GM21737 (cell line): ENCODE measurements at regions not wholly inside any gene's neighbourhood (a gene's known extent, or its start where the extent isn't known, plus 50 kb on each side); places are given as distances from the start of the nearest gene placed in this dataset.
"Not testable (repeated sequence)": the region's sequence is repeated elsewhere in the genome, so short reads cannot be mapped to it uniquely, and the experiment has no call there.

ENCODE experiments used
- ATAC-seq: cut with Tn5 transposase; IDR thresholded peaks from one replicate; pipeline ENCODE4 v1.9.1; 2021; ENCODE audit warnings: mild to moderate bottlenecking, moderate library complexity; ENCODE audit not compliant: unreplicated experiment

DNA sequence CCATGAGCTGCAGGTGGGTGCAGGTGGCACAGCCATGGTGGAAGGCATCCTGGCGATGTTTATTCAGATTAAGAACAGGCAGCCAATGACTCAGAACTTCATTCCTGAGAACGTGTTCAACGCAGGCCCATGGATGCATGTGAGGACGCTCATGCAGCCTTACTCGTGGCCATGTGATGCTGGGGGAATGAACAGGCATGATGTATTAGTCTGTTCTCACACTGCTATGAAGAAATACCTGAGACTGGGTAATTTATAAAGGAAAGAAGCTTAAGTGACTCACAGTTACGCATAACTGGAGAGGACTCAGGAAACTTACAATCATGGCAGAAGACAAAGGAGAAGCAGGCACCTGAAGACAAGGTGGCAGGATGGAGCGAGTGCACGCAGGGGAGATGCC lies 146.6 kb downstream of the RNASET2 start:
- no peak for ATAC-seq

DNA sequence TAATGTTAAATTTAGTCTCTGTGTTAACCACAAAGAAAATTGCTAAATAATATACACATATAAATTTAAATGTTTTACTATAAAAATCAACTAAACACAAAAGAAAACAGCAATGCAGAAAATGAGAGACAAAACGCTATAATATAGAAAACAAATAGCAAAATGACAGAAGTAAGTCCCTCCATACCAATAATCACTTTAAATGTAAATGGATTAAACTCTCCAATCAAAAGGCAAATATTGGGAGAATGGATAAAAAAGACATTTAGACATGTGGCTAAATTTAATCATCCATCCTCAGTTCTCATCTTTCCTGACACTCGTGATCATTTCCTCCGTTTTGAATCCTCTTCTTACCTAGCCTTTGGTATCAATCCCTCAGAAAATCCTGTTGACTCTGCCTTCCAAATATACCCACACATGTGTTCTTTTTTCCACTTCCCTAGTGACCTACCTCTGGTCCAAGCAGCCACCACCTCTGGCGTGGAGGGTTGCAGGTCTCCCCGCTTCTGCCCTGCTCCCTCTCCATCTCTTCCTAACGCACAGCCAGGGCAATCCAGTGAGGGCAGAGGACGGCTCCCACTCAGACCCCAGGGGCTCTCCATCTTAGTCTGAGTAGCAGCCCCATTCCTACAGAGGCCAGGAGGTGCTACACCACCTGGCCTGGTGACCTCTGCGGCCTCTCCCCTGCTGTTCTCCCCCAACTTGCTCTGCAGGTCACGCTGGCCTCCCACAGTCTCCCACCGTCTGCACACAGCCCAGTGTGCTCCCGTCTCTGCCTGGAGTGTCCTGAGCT lies 149.2 kb downstream of the RNASET2 start:
- no peak for ATAC-seq

DNA sequence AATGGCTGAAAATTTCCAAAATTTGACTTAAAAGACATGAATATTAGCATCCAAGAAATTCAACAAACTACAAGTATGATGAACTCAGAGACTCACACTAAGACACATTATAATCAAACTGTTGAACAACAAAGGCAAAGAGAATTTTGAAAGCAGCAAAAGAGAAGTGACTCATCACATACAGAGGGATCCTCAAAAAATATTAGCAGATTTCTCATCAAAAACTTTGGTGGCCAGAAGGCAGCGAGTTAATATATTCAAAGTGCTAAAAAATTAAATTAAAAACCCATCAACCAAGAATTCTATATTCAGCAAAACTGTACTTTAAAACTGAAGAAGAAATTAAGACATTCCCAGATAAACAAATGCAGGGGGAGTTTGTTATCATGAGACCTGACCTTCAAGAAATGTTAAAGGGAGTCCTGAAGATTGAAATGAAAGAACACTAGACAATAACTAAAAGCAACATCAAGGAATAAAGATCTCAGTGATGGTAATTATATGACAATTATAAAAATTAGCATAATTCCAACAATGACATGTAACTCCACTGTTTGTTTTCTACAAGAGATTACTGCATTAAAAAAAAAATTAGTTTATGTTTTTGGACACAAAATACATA lies 150.0 kb downstream of the RNASET2 start:
- ATAC-seq, result no peak

DNA sequence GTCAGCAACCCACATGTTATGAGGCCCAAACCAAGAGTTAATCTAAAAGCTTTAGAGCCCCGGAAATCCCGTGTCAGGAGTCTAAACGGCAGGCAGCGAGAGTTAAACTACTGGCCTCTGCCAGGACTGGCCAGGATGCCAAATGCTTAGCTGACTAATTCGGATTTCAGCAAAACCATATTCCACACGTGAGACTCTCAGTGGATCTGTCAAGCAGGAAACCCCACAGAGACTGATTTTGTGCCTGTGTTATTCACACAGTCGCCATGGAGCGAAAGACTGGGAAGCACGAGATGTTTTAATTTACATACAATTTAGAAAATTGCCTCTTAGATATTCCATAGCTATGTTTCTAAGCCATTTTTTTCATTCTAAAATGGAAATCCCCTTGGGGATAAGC lies 152.9 kb downstream of the RNASET2 start:
- ATAC-seq, result no peak

DNA sequence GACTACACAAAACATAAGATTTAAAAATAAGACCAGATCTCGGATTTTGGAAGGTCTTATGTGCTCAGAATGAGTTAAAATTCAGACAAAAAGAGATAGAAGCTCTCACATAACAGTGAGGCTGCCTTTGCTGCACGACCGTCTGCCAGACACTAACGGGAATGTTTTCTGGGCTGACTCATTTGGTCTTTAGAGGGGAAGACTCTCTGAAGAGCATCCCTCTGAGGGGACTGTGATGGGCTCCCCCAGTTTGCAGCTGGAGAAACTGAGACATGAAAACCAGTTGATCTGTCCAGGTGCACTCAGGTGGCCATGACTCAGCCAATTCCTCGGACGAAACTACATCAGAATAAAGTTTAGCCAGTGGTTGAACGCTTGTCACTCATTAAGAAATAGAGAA lies 153.9 kb downstream of the RNASET2 start:
- ATAC-seq, result no peak

DNA sequence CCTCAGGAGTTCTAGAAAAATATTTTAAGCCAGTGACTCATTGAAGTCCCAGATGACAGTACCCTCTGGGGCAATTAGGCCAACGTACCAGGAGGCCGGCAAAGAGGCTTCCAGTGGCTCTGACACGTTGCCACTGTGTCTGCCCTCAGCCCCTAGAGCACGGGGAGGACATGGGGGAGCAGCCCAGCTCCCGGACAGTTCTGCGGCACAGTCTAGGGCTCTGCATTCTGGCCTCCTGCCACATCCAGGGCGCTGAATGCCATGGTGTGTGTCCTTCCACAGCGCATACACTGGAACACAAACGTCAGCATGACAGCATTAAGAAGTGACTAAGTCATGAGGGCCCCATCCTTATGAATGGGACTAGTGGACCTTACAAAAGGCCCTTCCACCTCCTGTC lies 156.2 kb downstream of the RNASET2 start:
- no peak for ATAC-seq

DNA sequence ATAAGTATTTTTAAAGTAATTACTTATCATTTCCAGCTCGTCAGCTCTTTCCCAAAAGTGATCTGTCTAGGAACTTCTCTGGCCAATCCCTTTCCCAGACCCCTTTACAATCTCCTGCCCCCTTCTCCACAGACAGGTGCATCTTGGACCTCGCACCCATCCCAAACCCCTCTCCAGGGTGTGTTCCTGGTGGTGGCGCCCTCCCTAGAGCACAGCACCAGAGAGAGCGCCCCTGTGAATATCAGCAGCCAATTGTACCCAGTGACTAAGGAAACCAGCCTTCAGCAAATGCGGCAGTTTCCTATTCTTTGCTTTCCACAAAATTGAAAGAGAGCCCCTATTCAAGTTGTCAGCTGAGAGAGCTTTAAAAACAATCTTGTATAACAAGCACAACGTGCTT lies 157.7 kb downstream of the RNASET2 start:
- ATAC-seq, result no peak

DNA sequence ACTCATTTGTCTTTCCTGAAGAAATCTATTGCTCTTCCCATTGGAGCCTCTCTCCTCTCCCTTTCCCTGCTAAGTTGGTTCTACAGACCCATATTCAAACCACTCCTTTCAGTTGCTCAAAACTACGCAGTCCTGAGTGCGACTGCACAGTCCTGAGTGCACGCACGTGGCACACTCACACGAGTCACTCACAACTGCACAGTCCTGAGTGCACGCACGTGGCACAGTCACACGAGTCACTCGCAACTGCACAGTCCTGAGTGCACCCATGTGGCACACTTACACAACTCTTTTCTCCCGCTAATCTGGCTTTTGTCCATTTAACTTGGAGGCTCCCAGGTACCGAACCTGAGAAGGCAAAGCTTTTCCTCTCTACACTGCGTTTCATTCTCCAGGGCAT lies 159.7 kb downstream of the RNASET2 start:
- ATAC-seq, result no peak

DNA sequence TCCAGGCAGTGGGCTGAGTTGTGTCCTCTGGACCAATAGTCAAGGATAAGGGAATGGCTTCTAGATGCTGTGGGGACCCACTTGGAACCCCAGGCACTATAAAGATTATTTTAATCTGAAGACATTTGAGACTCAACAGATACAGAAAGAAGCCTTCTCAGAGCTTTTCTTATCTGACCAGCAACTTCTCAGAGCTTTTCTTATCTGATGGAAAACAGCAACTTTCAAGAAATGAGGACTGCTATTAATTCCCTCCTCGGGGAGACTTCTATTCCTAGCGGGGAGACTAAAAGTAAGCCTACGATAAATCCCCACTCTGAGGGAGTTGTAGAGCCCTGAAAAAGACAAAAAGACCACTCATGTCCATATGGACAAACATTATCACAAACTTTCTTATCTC lies 160.5 kb downstream of the RNASET2 start:
- no peak for ATAC-seq

DNA sequence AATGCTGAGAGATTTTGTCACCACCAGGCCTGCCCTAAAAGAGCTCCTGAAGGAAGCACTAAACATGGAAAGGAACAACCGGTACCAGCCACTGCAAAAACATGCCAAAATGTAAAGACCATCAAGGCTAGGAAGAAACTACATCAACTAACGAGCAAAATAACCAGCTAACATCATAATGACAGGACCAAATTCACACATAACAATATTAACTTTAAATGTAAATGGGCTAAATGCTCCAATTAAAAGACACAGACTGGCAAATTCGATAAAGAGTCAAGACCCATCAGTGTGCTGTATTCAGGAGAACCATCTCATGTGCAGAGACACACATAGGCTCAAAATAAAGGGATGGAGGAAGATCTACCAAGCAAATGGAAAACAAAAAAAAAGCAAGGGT lies 163.8 kb upstream of the RPS6KA2 start:
- not testable (repeated sequence) for ATAC-seq

DNA sequence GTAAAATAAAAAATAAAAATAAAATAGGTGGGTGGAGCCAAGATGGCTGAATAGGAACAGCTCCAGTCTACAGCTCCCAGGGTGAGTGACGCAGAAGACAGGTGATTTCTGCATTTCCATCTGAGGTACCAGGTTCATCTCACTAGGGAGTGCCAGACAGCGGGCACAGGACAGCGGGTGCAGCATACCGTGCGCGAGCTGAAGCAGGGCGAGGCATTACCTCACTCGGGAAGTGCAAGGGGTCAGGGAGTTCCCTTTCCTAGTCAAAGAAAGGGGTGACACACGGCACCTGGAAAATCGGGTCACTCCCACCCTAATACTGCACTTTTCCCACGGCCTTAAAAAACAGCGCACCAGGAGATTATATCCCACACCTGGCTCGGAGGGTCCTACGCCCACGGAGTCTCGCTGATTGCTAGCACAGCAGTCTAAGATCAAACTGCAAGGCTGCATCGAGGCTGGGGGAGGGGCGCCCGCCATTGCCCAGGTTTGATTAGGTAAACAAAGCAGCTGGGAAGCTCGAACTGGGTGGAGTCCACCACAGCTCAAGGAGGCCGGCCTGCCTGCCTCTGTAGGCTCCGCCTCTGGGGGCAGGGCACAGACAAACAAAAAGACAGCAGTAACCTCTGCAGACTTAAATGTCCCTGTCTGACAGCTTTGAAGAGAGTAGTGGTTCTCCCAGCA lies 161.9 kb upstream of the RPS6KA2 start:
- not testable (repeated sequence) for ATAC-seq

DNA sequence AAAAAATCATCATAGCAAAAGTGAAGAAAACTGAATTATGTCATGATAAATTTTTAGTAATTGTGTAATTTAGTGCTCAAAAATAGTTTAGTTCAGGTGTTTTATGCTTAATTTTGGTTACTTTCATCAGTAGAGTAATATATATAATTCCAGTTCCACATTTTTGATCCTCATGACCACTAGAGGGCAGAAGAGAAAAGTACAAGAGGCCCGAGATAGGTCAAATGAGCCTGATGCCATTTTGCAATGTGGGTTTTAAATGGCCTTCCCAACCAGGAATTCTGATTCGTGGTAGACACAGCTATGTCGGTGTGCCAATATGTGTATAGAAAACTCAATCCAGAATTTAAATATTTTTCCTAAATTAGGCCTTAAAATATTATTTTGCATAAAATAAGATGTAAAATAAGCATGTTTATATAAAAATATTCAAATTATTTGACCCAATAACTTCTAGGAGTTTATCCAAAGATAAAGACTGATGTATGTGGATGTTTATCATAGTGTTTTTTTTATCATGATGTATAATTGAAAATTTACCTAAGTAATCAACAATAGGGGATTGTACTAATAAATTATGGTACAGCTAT lies 159.7 kb upstream of the RPS6KA2 start:
- ATAC-seq, result no peak

DNA sequence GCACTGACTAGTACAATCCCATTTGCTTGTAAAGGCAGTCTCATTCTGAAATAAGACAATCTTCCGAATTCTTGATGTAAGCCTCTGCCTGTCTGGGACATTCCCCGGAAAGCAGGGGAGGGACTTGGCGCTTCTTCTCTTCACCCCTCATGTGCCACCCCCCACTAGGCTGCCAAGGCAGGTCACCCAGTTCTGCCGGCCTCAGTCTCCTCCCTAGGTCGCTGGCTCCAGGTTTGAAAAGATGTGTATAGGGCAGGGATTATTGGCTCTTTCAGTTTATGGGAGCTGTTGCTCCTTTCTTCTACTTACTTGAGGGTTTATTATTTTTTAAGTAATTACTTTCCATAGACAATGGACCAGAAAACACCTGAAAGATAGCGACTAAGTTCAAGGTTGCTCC lies 158.1 kb upstream of the RPS6KA2 start:
- no peak for ATAC-seq

DNA sequence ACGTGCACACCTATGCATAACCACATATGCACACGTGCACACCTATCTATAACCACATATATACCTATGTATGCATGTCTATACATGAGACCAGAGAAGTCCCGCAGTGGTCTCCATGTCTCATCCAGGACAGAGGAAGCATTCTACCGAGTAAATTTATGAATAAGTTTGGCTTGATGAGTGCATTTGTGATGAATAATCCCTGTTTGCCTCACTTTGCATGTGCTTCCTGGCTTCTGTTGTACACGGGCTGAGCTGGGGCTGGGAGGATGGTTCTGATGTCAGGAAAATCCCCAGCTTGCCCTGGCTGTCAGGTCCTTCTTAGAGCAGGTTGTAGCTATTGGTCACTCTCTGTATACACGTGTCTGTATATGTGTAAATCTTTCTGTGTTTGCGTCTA lies 157.6 kb upstream of the RPS6KA2 start:
- ATAC-seq, result no peak

DNA sequence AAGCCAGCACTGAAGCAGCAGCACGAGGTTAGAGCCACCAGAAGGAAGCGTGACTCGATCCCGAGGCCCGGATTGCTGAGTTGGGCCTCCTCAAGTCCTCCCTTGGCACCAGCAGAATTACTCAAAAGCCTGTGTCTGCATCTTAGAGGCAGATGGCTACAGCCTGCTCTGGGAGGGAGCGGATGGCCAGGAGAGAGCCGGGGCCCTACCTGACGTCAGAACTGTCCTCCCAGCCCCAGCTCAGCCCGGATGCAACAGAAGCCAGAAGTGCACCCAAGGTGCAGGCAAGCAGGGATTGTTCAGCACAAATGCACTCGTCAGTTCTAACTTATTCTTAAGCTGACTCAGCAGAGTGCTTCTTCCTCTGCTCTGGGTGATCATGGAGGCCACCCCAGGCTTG lies 155.5 kb upstream of the RPS6KA2 start:
- ATAC-seq, result no peak

DNA sequence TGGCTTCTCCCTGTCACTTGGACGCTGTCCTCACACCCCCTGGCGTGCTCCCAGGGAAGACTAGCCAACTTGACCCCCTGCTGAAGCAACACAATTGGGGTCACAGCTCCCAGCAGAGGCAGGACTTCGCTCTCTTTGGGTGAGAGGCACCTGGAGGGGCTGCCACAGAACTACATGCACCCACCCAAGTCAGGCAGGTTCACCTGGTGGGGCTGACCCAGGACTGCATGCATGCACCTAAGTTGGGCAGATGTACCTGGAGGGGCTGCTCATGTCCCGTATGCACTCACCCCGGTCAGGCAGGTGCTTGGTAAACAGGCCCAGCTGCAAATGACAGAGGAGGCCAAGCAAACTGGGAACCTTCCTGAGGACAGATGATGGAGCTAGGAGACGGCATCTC lies 154.3 kb upstream of the RPS6KA2 start:
- no peak for ATAC-seq

DNA sequence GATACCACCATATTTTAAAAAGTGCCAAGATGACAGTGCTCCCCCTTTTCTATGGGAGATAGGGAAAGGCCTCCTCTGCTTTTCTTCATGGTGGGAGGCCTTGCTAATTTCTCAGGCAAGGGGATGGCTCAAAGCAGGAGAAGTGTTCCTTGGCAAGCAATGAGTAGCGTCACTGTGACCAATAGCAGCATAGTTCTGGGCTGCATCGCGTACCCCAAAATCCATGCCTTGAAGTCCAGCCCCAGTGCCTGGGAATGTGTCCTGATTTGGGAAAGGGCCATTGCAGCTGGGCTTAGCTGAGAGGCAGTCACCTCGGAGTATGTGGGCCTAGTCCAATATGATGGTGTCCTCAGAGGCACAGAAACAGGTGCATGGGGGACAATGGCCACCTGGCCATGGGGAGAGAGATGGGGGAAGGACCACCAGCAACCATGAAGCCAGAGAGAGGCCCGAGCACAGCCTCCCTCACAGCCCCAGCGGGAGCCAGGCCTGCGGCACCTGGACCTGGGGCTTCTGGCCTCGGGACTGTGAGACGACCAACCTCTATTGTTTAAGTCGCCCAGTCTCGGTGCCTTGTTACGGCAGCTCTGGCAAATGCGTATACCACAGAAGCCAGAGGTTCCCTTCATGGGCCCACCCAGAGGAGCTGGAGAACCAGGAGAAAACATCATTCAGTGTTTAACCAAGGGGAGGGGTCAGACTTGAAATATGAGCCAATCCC lies 153.1 kb upstream of the RPS6KA2 start:
- ATAC-seq, result no peak

DNA sequence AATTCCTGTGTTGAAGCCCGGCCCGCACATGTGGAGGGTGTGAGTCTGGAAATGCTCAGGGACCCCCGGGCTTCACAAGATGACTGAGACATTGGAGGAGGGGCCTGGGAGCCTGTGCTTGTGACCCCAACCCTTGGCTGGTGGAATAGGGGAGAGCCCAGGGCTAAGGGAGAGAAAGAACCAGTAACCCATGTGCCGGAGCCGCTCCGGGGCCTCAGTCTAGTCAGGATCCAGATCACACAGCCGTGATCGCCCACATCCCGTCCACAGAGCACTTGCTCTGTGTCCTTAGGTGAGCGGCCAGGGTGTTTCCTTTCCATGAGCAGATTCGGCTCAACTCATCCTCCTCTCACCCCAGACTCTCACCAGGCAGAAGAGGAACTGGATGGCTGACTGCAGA lies 152.3 kb upstream of the RPS6KA2 start:
- no peak for ATAC-seq

DNA sequence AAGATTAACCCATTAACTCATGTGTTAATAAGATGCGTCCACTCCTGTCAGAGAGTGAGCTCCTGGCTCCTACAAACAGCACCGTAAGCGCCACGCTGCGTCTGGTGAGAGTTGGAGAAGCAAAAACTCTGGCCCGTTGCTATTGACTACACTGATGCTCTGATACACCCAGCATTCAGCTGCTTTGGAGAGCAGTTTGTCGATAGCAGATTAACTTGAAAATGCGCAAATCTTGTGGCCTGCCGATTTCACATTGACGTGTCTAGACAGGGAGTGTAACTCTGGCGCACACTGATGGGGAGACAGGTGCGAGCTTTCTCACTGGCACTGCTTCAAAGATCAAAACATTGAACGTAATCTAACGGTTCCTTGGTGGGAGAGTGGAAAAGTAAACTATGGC lies 151.7 kb upstream of the RPS6KA2 start:
- ATAC-seq, result no peak

DNA sequence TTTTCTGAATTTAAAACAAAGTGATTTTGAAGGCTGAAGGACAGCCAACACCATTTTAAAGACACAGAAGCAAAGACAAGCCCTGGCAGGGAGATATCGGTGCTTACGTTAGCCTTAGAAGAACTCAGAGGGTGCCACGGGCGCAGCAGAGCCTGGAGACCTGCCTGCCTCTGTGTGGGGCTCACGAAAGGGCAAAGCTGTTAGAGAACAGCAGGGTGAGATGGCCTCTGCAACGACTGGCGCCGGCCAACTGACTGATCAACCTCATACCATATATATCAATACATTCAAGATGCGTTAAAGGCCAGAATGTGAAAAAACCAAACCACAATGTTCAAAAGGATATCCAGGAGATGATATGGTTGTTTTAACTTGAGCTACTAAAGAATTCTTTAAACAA lies 151.0 kb upstream of the RPS6KA2 start:
- no peak for ATAC-seq

DNA sequence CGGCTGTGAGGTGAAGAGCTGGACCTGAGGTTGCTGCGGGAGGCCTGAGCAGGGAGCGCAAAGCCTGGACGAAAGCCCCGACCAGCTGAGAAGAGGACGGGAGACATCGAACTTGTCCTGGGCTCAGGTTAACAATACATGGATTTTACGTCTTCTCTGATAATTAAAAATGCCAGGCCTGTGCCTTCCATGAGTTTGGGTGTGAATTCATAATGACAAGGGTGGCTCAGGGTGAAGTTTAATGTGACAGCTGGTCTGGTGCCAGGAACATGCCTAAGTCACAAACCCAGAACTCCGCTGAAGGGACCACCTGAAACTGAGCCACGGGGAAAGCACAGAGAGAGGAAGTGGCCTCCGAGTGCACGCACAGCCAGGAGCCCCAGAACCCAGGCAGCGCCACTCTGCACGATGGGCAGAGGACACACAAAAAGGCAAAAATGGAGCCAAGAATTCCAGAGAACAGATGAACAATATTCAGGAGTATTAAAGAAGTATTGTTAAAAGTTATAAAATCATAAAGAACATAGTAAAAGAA lies 150.1 kb upstream of the RPS6KA2 start:
- no peak for ATAC-seq
